Activated B cell treated with CpG ODN at 0.5 μM for 24 hours (primary cell): ENCODE measurements at regions not wholly inside any gene's neighbourhood (a gene's known extent, or its start where the extent isn't known, plus 50 kb on each side); places are given as distances from the start of the nearest gene placed in this dataset.
"Not testable (repeated sequence)": the region's sequence is repeated elsewhere in the genome, so short reads cannot be mapped to it uniquely, and the experiment has no call there.

ENCODE experiments used
- ATAC-seq: fragments of 200-7000 bp; cut with Tn5 transposase; one replicate; pipeline ENCODE4 v1.10.0; 2021; ENCODE audit warnings: low read depth, mild to moderate bottlenecking, moderate library complexity
- CTCF ChIA-PET: fragments of 350-600 bp; sonication (Branson Sonifier 250); formaldehyde crosslinking; loops from one replicate; lab custom pipeline; 2021; ENCODE audit warnings: antibody characterized with exemption; lab: Charles Lee
- POLR2A ChIA-PET: fragments of 350-600 bp; sonication (Branson Sonifier 250); formaldehyde crosslinking; loops from one replicate; lab custom pipeline; 2021; ENCODE audit warnings: antibody characterized with exemption; lab: Charles Lee
- DNase-seq: peaks from one replicate; pipeline ENCODE4 v3.0.0; 2022
- H3K27ac Mint-ChIP-seq: one replicate; pipeline ENCODE4 v1.8.0; 2020; ENCODE audit warnings: mixed read lengths
- H3K27me3 Mint-ChIP-seq: one replicate; pipeline ENCODE4 v1.8.0; 2021; ENCODE audit warnings: mixed read lengths
- H3K36me3 Mint-ChIP-seq: one replicate; pipeline ENCODE4 v1.8.0; 2021; ENCODE audit warnings: low read depth, mixed read lengths
- H3K4me1 Mint-ChIP-seq: one replicate; pipeline ENCODE4 v1.8.0; 2021; ENCODE audit warnings: mixed read lengths
- H3K4me3 Mint-ChIP-seq: one replicate; pipeline ENCODE4 v1.8.0; 2020; ENCODE audit warnings: mild to moderate bottlenecking, mixed read lengths
- H3K9me3 Mint-ChIP-seq: one replicate; pipeline ENCODE4 v1.8.0; 2020; ENCODE audit warnings: mixed read lengths
- intact Hi-C: fragments of 100-400 bp; cut with micrococcal nuclease; formaldehyde crosslinking; loops from one replicate; pipeline ENCODE4 v1.15.1; 2024
- TF ChIP-seq, protein P1 (sequence below): fragments of 200-600 bp; IDR thresholded peaks from one replicate; pipeline ENCODE4 v1.8.0; 2022; ENCODE audit warnings: antibody characterized with exemption, mild to moderate bottlenecking

DNA sequence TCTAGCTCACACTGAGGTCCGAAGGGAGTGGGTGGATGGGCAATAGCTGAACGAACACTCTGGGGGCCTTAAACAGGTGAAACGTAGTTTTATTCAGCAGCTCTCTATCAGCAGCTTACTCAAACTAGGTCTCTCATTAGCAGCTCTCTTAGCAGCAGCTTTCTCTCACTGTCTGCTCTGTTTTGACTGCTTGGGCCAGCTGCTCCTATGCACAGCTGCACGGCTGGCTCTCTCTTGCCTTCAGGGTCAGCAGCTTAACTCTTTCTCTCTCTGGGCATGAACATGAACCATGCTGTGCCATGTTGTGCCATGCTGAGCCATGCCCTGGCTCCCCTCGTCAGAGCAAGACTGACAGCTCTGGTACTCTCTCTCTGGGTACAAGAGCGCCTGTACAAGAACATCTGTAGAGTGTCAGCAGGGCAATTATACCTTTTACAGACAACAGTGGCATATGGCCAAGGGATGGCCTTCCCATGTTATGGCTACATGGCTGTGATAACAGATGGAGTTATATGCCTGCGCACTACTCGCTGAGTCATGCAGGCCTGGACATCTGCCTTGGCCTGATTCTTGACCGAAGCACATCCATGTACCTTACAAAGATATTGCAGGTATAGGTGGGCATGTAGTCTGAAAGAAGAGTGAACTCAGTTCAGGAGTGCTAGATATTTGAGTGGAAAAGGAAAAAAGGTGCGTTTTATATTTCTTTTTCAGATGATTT is 152.4 kb downstream of the LEPR start:
- intact Hi-C loops = no loop called here
- no peak overlapping the region for H3K27ac Mint-ChIP-seq
- POLR2A ChIA-PET = no interaction called here
- DNase-seq (no peak), ATAC-seq (no peak)
- no peak overlapping the region for H3K4me3 Mint-ChIP-seq
- TF ChIP-seq, protein P1, sequence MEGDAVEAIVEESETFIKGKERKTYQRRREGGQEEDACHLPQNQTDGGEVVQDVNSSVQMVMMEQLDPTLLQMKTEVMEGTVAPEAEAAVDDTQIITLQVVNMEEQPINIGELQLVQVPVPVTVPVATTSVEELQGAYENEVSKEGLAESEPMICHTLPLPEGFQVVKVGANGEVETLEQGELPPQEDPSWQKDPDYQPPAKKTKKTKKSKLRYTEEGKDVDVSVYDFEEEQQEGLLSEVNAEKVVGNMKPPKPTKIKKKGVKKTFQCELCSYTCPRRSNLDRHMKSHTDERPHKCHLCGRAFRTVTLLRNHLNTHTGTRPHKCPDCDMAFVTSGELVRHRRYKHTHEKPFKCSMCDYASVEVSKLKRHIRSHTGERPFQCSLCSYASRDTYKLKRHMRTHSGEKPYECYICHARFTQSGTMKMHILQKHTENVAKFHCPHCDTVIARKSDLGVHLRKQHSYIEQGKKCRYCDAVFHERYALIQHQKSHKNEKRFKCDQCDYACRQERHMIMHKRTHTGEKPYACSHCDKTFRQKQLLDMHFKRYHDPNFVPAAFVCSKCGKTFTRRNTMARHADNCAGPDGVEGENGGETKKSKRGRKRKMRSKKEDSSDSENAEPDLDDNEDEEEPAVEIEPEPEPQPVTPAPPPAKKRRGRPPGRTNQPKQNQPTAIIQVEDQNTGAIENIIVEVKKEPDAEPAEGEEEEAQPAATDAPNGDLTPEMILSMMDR = no peak
- CTCF ChIA-PET = no interaction called here
- no peaks in the 10 kb centered on the region for H3K27me3 Mint-ChIP-seq
- peaks cover 3% of the 10 kb centered on the region for H3K9me3 Mint-ChIP-seq
- H3K4me1 Mint-ChIP-seq = no peaks in the 10 kb centered on the region
- H3K36me3 Mint-ChIP-seq = no peaks in the 10 kb centered on the region

DNA sequence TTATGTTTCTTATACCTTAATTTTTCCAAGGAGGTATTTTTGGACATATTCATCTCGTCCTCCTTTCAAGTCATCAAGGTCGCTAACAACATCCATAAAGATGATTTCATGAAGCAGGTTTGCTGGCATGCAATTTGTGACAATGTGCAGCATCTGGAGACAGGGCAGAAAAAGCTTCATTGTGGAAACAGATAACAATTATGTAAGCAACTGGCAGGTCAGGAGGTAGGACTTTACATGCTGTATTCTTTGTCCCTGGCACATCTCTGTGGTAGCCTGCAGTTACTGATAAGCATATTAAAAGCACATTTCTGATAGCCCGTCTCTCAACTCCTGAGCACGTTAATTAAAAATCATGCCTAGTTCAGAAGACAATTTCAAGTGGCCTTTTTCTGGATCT is 156.8 kb downstream of the LEPR start:
- DNase-seq = no peak
- POLR2A ChIA-PET = no interaction called here
- Mint-ChIP-seq H3K4me1 (no peaks in the 10 kb centered on the region), H3K4me3 (no peak overlapping the region), H3K9me3 (no peaks in the 10 kb centered on the region), H3K36me3 (no peaks in the 10 kb centered on the region), H3K27me3 (peaks cover 3% of the 10 kb centered on the region), H3K27ac (no peak overlapping the region)
- intact Hi-C loops = no loop called here
- TF ChIP-seq, protein P1 = no peak
- CTCF ChIA-PET = no interaction called here
- no peak for ATAC-seq

DNA sequence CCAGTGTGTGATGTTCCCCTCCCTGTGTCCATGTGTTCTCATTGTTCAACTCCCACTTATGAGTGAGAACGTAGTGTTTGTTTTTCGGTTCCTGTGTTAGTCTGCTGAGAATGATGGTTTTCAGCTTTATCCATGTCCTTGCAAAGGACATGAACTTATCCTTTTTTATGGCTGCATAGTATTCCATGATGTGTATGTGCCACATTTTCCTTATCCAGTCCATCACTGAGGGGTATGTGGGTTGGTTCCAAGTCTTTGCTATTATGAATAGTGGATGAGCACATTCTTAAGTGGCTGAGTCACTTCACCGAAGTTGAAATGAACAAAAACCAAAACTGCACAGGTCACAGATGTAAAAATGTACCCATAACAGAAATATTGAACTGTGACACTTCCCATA is 157.5 kb downstream of the LEPR start:
- H3K27ac Mint-ChIP-seq, H3K4me3 Mint-ChIP-seq, intact Hi-C loops, CTCF ChIA-PET, H3K27me3 Mint-ChIP-seq, DNase-seq, H3K4me1 Mint-ChIP-seq, H3K36me3 Mint-ChIP-seq, POLR2A ChIA-PET, H3K9me3 Mint-ChIP-seq, ATAC-seq: not testable (repeated sequence)

DNA sequence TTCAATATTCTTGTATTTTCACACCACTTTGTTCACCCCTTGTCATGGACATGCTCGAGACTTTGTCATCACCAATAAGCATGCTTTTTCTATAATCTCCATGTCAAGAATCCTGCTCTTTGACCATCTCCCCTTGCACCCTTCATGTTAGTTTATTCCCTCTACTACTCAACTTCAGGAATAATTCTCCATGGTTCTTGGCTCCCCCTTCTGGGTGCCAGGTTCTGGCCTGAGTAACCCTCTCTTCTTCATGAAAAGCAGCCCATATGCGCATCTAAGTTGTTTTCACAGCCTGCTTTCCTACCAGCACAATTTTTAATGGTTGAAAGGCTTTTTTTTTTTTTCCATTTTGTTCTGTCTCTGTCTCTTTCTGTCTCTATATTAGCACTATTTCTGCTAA is 160.7 kb downstream of the LEPR start:
- ChIA-PET CTCF (no interaction called here), POLR2A (no interaction called here)
- no peak overlapping the region for H3K27ac Mint-ChIP-seq
- H3K27me3 Mint-ChIP-seq = peaks cover 3% of the 10 kb centered on the region
- no peak overlapping the region for H3K4me3 Mint-ChIP-seq
- intact Hi-C loops = no loop called here
- ATAC-seq = no peak
- no peaks in the 10 kb centered on the region for H3K4me1 Mint-ChIP-seq
- H3K36me3 Mint-ChIP-seq = no peaks in the 10 kb centered on the region
- DNase-seq = no peak
- peaks cover 7% of the 10 kb centered on the region for H3K9me3 Mint-ChIP-seq
- TF ChIP-seq, protein P1 = no peak

DNA sequence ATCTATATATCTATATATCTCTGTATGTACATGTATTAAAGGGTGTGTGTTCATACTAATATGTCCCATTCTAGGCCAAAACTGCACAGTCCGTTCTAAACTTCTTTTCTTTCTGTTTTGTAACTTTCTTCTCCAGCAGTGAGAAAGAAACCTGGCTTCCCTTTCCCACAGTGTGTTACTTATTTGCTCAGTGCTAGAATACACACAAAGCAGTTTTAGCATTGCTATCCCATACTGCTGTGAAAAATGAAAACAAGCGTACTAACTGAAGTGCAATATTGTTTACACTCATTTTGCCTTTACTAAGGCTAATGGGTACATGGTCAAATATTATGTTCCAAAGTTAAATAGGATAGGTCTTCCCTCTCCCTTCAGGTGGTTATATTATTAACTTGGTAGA is 163.9 kb downstream of the LEPR start:
- ATAC-seq (no peak), DNase-seq (no peak)
- CTCF ChIA-PET = no interaction called here
- intact Hi-C loops = no loop called here
- POLR2A ChIA-PET = no interaction called here
- peaks cover 7% of the 10 kb centered on the region for H3K9me3 Mint-ChIP-seq
- H3K27me3 Mint-ChIP-seq = peaks cover 3% of the 10 kb centered on the region
- no peaks in the 10 kb centered on the region for H3K36me3 Mint-ChIP-seq
- no peak overlapping the region for H3K4me3 Mint-ChIP-seq
- no peaks in the 10 kb centered on the region for H3K4me1 Mint-ChIP-seq
- H3K27ac Mint-ChIP-seq = no peak overlapping the region
- TF ChIP-seq, protein P1 = no peak

DNA sequence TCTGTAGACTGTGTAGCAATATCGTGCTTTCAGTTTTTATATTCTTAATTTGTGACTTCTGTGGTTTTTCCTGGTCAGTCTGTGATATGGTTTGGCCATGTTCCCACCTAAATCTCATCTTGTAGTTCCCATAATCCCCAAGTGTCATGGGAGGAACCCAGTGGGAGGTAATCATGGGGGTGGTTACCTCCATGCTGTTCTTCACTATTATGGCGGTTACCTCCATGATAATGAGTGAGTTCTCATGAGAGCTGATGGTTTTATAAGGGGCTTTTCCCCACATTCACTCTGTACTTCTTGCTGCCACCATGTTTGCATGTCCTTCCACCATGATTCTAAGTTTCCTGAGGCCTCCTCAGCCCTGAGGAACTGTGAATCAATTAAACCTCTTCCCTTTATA is 169.8 kb downstream of the LEPR start:
- ATAC-seq = no peak
- H3K27me3 Mint-ChIP-seq = no peaks in the 10 kb centered on the region
- POLR2A ChIA-PET = no interaction called here
- intact Hi-C loops = no loop called here
- no peaks in the 10 kb centered on the region for H3K36me3 Mint-ChIP-seq
- DNase-seq = no peak
- CTCF ChIA-PET = no interaction called here
- peaks cover 4% of the 10 kb centered on the region for H3K9me3 Mint-ChIP-seq
- H3K4me3 Mint-ChIP-seq = no peak overlapping the region
- TF ChIP-seq, protein P1 = no peak
- no peak overlapping the region for H3K27ac Mint-ChIP-seq
- H3K4me1 Mint-ChIP-seq = no peaks in the 10 kb centered on the region
